Osteoblast (primary cell): ENCODE measurements at regions not wholly inside any gene's neighbourhood (a gene's known extent, or its start where the extent isn't known, plus 50 kb on each side); places are given as distances from the start of the nearest gene placed in this dataset.

Experiments
- DNase-seq: peaks from one replicate; pipeline ENCODE4 v3.0.0; 2011; ENCODE audit warnings: low spot score, mixed read lengths; ENCODE audit not compliant: insufficient read length; ENCODE audit errors: missing footprints
- H2AFZ ChIP-seq: 2 replicates; pipeline ENCODE4 v1.6.0; 2011; ENCODE audit warnings: mild to moderate bottlenecking, low read length
- H3K27ac ChIP-seq: 2 replicates; pipeline ENCODE4 v1.5.1; 2011; ENCODE audit warnings: mild to moderate bottlenecking, low read depth, low read length, moderate library complexity
- H3K27me3 ChIP-seq: 2 replicates; pipeline ENCODE4 v1.6.0; 2012; ENCODE audit warnings: mild to moderate bottlenecking, control low read depth, inconsistent platforms, low read length, moderate library complexity; ENCODE audit not compliant: insufficient read depth
- H3K36me3 ChIP-seq: 2 replicates; pipeline ENCODE4 v1.5.1; 2011; ENCODE audit warnings: mild to moderate bottlenecking, low read length, control low read depth, moderate library complexity; ENCODE audit not compliant: insufficient read depth
- H3K4me1 ChIP-seq: 2 replicates; pipeline ENCODE4 v1.5.1; 2011; ENCODE audit warnings: mild to moderate bottlenecking, low read length, control low read depth, moderate library complexity; ENCODE audit not compliant: insufficient read depth
- H3K4me2 ChIP-seq: 2 replicates; pipeline ENCODE4 v1.6.0; 2011; ENCODE audit warnings: mild to moderate bottlenecking, low read length; ENCODE audit not compliant: insufficient read depth
- H3K4me3 ChIP-seq: fragments of 200-600 bp; sonication (generic); 3 replicates; pipeline ENCODE4 v1.5.1; 2012; ENCODE audit warnings: mild to moderate bottlenecking, low read length, inconsistent platforms; ENCODE audit not compliant: insufficient read depth
- H3K79me2 ChIP-seq: 2 replicates; pipeline ENCODE4 v1.6.0; 2012; ENCODE audit warnings: mild to moderate bottlenecking, low read length, control low read depth, inconsistent platforms; ENCODE audit not compliant: insufficient read depth
- H3K9me3 ChIP-seq: 2 replicates; pipeline ENCODE4 v1.5.1; 2011; ENCODE audit warnings: low read depth, low read length, control low read depth
- H4K20me1 ChIP-seq: 2 replicates; pipeline ENCODE4 v1.6.0; 2012; ENCODE audit warnings: mild to moderate bottlenecking, low read length, control low read depth; ENCODE audit not compliant: insufficient read depth
- CTCF ChIP-seq: IDR thresholded peaks from 2 replicates; pipeline ENCODE4 v1.5.1; 2011; ENCODE audit warnings: mild to moderate bottlenecking, low read depth, low read length, moderate library complexity; ENCODE audit errors: extremely low read depth

GRCh38 chr10:130399425-130399950, 263.3 kb downstream of the GLRX3 start:
- no peaks in the 10 kb centered on the region for H3K9me3 ChIP-seq

GRCh38 chr10:130400890-130401289, 264.7 kb downstream of the GLRX3 start:
- no peak for TF ChIP-seq CTCF
- H3K79me2 ChIP-seq: no peaks in the 10 kb centered on the region
- no peak overlapping the region for H3K27ac ChIP-seq
- H4K20me1 ChIP-seq: no peaks in the 10 kb centered on the region
- no peak overlapping the region for H3K4me3 ChIP-seq
- no peak overlapping the region for H2AFZ ChIP-seq
- H3K36me3 ChIP-seq: no peaks in the 10 kb centered on the region
- no peak overlapping the region for H3K4me2 ChIP-seq
- no peak for DNase-seq
- H3K9me3 ChIP-seq: no peaks in the 10 kb centered on the region
- no peaks in the 10 kb centered on the region for H3K27me3 ChIP-seq
- H3K4me1 ChIP-seq: no peaks in the 10 kb centered on the region

More at GRCh38 chr10:130399425-130399950, 263.3 kb downstream of the GLRX3 start:
- Histone ChIP-seq H3K4me3 (no peak overlapping the region), H4K20me1 (no peaks in the 10 kb centered on the region), H3K36me3 (no peaks in the 10 kb centered on the region), H3K27ac (no peak overlapping the region), H3K27me3 (no peaks in the 10 kb centered on the region), H3K79me2 (no peaks in the 10 kb centered on the region), H2AFZ (no peak overlapping the region), H3K4me1 (no peaks in the 10 kb centered on the region), H3K4me2 (no peak overlapping the region)
- TF ChIP-seq CTCF: no peak
- DNase-seq: no peak

- H3K4me2 ChIP-seq: no peak overlapping the region
- H2AFZ ChIP-seq: no peak overlapping the region
- H3K36me3 ChIP-seq: no peaks in the 10 kb centered on the region
- TF ChIP-seq CTCF: no peak
- H4K20me1 ChIP-seq: no peaks in the 10 kb centered on the region
- no peaks in the 10 kb centered on the region for H3K79me2 ChIP-seq
- H3K9me3 ChIP-seq: no peaks in the 10 kb centered on the region
- no peaks in the 10 kb centered on the region for H3K4me1 ChIP-seq
- H3K27ac ChIP-seq: no peak overlapping the region
- no peak for DNase-seq
- H3K4me3 ChIP-seq: no peak overlapping the region
- H3K27me3 ChIP-seq: no peaks in the 10 kb centered on the region
Measured at GRCh38 chr10:130401860-130402765, 265.9 kb downstream of the GLRX3 start.
